ENCODE measurements at regions not wholly inside any gene's neighbourhood (a gene's known extent, or its start where the extent isn't known, plus 50 kb on each side); places are given as distances from the start of the nearest gene placed in this dataset.

DNA sequence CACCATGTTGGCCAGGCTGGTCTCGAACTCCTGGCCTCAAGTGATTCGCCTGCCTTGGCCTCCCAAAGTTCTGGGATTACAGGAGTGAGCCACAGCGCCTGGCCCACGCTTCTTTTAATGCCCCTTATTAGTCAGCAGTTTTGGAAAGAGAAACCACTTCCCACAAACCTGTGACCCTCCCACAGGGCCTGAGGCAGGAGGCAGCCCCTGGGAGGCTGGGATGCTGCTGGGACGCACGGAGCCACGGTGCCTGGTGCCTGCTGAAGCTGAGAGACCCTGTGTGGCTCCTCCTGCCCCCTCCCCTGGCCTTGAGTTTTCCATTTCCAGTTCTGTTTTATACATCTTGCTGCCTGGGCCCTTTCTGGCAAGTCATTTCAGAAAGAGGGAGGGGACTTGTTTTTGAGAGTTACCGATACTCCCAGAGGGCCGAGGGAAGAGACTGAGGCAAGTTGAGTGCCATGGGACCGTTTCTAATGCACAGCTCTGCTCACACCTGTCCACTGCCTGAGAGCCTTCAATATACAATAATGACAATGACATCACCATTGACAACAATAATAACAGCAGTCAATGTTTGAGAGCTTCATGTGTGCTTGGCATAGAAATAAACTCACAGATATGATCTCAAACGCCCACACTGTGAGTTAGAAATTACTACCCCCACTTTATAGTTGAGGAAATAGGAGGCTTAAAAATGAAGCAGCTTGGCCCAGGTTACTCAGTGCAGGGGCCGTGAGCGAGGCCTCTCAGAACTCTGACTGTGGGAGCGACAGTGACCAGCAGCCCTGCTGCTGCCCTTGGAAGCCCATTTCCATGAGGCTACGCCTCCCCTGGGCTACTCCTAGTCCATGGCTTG, 78.1 kb upstream of the YWHAQ start:
- no peak overlapping the region for H3K27ac ChIP-seq
- TF ChIP-seq CTCF (conservative IDR thresholded peaks at IDR 0.05), result no peak

DNA sequence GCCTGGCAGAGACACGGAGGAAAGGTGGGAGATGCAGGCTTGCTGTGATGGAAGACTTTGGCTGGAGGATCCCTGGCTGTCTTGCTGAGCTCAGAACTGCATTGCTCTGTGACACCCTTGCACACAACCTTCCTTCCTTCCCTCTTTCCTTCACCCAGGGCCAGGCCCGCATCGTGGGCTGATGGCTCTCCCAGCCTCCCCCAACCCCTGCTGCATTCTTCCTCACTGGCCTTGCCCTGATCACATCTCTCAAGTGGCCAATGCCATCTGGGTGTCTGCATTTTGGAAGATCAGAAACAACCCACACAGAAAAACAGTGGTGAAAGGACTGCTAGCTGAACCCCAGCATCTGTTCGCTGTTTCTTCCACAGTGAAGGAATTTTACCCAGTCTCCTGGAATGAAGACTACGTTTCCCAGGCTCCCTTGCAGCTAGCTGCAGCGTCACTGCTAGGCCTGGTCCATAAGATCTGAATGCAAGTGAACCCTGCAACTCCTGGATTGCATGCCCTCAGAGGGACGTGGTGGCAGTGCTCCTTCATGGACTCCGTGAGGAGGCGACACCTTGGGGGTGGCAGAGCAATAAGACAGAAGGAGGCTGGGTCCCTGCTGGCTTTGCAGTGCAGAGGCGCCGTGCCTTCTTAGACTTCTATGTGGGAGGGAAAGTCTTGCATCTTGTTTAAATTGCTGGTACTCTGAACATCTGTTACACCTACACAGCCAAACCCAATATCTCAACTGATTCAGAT, 78.9 kb upstream of the YWHAQ start:
- H3K27ac ChIP-seq, result no peak overlapping the region
- TF ChIP-seq ZFX (IDR thresholded peaks at IDR 0.05) (no peak), CTCF (conservative IDR thresholded peaks at IDR 0.05) (no peak)

GRCh38 chr2:9710311-9710710, 79.5 kb upstream of the YWHAQ start:
- no peak overlapping the region for H3K27ac ChIP-seq
- TF ChIP-seq CTCF (conservative IDR thresholded peaks at IDR 0.05) (no peak), ZFX (IDR thresholded peaks at IDR 0.05) (no peak)

DNA sequence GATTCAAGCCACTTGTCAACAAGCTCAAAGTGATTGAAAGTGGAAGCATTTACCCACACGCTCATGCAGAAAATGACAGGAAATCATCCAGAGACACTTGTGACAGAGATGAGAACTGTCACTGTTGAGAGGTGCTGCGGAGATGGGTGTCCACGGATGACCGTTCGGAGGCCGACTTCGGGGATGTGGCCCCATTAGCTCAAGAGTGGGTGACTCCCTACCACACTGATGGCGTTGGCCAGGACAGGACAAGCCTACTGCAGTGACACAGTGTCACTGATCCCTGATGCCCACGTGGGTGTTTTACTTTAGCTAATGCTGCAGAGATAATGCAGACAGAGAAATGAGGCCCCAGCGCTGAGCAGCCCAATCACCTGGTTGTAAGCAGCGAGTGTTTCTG, 81.5 kb upstream of the YWHAQ start:
- TF ChIP-seq CTCF (conservative IDR thresholded peaks at IDR 0.05) (no peak), ZFX (IDR thresholded peaks at IDR 0.05) (no peak)
- no peak overlapping the region for H3K27ac ChIP-seq

DNA sequence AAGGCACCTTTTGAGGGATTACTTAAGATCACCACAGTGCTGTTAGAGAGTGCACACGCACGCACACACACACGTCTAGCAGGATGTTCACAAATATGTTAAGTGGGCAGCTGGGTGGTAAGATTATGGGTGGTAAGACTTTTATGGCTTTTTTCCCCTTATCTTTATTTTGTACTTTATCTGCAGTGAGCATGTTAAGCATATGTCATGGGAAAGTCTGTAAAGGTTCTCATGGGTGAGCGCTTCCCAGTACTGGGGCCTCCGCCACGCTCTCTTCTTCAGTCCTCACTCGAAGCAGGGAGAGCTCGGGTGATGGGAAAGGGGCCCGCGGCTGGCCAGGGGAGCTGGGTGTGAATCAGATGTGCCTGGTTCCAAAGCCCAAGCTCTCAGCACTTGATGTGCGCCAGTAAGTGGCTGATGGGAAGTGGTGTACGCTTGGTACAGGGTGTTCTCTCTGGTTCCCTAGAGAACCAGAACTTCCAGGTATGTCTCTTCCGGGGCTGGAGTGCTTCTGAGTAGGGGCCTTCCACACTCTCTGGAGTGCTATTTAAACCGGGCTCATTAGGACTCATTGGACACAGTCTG, 83.9 kb upstream of the YWHAQ start:
- no peak overlapping the region for H3K27ac ChIP-seq
- no peak for TF ChIP-seq CTCF (conservative IDR thresholded peaks at IDR 0.05)
- TF ChIP-seq ZFX (IDR thresholded peaks at IDR 0.05), result no peak

- TF ChIP-seq CTCF (conservative IDR thresholded peaks at IDR 0.05) (no peak), ZFX (IDR thresholded peaks at IDR 0.05) (no peak)
- no peak overlapping the region for H3K27ac ChIP-seq
Observed at GRCh38 chr2:9715238-9715637, 84.4 kb upstream of the YWHAQ start.

All from C4-2B (cell line).